ENCODE measurements at regions not wholly inside any gene's neighbourhood (a gene's known extent, or its start where the extent isn't known, plus 50 kb on each side); places are given as distances from the start of the nearest gene placed in this dataset.
"Not testable (repeated sequence)": the region's sequence is repeated elsewhere in the genome, so short reads cannot be mapped to it uniquely, and the experiment has no call there.

DNA sequence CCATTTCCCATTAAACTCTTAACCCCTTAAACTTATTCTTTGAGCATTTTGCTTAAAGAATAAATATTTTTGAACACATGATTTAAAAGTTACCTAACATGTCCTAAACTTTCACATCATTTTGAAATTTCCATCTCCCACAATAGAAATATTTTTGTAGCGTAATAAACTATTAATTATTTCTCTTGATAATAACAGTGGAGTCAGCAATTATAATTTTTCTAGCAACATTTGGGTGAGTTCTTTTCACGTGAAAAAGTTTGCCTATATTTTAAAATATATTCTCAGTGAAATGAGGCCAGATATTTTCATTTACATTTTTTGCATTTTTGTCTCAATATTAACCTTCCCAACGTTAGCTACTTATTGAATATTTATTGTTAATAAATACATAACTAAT is 320.4 kb upstream of the CRIM1 start:
- no peak for DNase-seq

DNA sequence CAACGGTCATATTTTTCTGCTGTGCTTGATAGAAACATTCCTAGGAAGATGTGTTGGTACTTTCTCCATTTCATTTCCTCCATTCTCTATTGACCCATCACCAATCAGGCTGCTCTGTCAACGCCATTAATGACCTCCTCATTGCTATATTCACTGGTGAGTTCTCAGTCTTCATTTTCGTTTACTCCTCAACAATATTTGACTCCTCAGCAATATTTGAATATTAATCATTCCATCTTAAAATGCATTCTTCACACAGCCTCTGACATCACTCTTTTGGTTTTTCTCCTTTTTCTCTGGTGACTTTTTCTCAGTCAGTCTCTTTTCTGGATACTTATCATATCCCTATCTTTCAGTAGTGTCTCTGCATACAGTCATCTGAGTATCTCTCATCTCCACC is 323.5 kb upstream of the CRIM1 start:
- no peak for DNase-seq

- no peak for DNase-seq
Measured at GRCh38 chr2:36031471-36031870, 324.1 kb upstream of the CRIM1 start.

DNA sequence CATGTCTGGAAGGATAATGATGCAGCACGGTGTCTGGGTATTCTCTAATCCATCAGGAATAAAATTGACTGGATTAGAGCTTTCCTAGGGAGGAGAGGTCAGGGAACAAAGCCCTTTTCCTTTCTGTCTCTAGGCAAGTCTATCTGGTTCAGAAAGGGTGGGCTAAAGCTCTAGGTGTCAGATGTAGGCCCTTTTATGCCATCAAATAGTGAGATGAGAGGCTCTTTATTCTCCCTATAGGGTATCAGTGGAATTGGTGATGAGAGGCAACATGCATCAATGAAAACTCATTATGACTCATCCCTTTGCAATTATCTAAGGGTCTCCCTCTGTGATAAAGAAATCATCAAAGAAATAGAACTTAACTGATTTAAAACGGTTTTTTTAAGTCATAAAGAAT is 328.0 kb upstream of the CRIM1 start:
- no peak for DNase-seq

- DNase-seq: no peak
Measured at GRCh38 chr2:36013064-36013463, 342.5 kb upstream of the CRIM1 start.

DNA sequence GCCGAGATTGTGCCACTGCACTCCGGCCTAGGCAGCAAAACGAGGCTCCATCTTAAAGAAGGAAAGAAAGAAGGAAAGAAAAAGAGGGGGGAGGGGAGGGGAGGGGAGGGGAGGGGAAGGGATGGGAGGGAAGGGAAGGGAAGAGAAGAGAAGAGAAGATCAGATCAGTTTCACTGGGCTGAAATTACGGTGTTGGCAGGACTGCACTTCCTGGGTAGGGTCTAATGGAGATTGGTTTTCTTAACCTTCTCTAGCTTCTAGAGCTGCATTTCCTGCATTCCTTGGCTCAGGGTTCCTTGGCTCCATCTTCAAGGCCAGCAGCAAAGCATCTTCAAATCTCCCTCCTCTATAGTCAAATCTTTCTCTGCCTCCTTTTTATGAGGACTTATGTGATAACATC is 349.1 kb upstream of the CRIM1 start:
- no peak for DNase-seq

DNA sequence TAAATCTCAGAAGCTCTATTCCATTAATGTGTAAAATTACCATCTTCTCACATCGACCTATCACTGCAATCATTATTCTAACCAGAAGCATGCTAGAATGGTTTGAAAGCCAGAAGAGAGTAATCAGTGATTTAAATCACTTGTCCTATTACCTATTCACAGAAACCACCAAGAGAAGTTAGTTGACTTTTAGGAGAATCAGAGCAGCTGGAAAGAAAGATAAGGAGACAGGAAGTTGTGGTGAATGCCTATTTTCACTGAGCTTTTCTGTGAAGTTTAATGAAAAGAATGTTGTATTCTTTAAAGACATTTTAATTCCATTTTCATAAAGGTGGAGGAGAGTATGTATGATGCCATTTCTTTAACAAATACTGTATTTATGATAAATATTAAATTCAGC is 352.6 kb upstream of the CRIM1 start:
- DNase-seq: no peak

DNA sequence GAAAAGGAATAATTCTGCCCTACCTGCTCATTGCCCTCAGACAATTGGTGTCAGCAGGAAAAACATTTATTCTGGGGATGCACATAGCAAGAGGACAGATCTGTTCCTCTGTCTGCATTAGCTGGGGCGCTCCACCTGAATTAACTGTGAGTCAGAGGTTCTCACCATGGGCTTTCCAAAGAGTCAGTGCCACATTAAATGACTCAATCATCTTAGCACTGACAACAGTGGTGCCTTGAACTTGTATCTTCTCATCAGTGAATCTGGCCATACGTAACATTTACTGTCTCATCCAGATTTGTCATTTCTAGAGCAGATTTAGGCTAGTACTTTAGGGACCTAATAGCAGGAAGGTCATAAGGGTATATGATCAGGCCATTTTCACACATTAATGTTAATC is 358.1 kb upstream of the CRIM1 start:
- no peak for DNase-seq

- DNase-seq: no peak
Measured at GRCh38 chr2:35989503-35989902, 366.1 kb upstream of the CRIM1 start.

DNA sequence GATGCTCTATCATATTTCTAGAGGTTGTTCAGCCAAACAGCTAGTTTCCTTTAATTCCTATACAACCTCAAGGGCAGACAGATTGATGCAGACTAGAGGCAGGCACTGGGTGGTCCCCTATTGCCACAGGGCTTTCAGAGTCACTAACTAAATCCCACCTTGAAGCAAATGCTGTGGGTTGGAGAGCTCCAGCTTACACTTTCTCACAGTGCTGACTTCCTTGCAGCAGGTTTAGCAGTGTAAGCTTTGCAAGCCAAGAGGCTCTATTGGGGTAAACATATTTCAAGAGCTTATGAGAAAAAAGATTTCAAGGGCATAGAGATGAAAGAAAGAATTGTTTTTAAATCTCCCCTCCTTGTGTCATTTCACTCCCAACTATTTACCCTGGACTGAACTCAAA is 366.5 kb upstream of the CRIM1 start:
- DNase-seq: no peak

- no peak for DNase-seq
Measured at GRCh38 chr2:35986871-35987270, 368.7 kb upstream of the CRIM1 start.

DNA sequence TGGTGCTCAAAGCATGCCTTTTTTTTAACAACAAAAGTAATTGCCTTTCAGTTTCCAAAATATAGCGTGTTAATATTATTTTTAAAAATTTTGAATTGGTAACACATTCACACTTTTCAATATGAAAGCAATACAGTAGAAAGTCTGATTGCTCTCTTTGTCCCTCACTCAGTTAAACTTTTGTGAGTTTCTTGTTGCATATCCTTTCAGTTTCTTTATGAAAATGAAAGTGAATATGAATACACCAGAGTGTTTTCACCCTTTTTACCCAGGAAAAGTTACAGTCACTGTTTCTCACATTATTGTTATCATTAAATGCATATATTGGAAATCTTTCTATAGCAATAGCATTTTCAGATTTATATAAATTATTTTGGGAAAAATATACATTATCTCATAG is 377.4 kb upstream of the CRIM1 start:
- no peak for DNase-seq

GRCh38 chr2:35976611-35977010 is 379.0 kb upstream of the CRIM1 start:
- no peak for DNase-seq

- DNase-seq: no peak
Measured at GRCh38 chr2:35973737-35974132, 381.8 kb upstream of the CRIM1 start.

DNA sequence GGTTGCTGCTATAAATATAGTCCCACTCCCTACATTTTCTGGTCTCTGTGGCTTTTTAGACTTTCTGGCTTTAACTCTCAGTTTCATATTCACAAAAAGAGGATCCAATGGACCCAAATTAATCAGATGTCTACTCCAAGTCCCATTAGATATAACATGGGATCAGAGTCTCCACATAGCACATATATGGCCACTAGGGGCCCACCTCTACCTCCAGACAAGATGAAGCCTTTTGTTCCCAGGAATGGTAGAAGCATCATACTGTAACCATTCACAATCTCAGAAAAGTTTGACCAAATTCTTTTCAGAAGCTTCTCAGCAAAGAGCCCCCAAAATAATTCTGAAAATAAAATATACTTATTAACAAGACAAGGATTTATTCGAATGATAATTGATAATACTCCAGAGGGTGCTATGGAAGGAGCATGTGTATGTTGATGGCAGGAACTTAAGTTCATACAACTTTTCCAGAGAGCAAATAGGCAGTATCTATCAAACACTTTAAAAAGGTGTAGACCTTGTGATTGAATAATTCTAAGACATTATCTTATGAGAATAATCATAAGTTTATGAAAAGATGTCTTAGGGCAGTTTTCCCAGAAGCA is 382.3 kb upstream of the CRIM1 start:
- no peak for DNase-seq

- DNase-seq: no peak
Measured at GRCh38 chr2:35963824-35964223, 391.8 kb upstream of the CRIM1 start.

GRCh38 chr2:35963357-35963756 is 392.2 kb upstream of the CRIM1 start:
- no peak for DNase-seq

DNA sequence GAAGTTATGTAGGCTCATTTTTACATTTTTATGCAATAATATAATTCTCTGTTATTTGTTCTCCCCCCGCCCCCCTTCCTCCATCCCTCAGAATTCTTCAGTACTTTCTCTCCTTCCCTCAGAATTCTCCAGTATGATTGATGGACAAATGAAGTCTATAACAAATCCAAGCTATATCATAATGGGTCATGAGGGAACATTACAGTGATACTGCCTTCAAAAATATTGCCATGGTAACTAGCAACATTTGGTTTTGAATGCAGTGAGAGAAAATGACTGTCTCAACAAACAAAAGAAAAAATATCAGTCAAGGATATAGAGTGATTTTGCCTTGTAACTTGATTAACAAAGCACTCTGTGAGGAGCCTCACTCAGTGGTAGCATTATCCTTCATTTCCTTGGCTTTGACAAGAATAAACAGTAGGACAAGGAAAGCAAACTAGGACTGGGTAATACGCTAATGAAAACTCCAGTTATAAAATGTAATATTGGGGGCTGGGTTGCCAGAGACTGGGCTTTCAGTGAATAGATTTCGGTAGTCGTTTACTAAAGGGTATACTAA is 392.9 kb upstream of the CRIM1 start:
- DNase-seq: no peak

DNA sequence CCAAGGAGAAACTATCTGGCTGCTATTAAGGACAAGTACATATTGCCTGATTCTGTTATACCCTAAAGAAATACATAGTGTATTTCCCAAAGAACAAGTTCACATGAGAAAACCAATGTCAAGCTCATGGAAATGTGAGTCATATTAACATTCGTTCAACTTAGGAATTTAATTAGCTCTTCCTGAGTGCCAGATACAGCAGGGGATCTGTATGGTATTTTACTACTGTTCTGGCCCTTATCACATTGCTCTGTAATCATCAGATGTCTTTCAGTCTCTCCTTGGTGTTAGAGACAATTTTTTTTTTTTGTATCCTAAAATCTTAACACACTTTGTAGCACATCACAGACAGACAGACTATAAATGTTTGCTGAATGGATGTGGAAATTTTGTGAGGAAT is 395.0 kb upstream of the CRIM1 start:
- DNase-seq: no peak

GRCh38 chr2:35957053-35957452 is 398.5 kb upstream of the CRIM1 start:
- not testable (repeated sequence) for DNase-seq

DNA sequence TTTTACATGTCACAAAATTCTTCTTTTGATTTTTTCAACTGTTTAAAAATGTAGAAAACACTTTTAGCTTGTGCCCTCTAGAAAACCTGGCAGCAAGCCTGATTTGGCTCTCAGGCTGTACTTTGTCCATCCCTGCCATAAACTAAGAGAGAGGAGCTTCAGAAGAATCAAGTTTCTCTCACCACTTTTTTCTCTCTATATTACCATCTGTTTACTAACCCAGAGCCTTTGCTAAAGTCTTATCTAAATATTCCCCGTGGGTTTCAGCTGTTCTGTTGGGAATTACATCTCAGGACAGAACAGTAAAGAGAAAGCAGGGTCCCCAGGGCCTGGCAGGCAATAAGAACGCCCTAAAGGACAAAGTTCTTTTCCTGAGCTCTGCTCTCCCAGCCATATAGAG is 409.1 kb upstream of the CRIM1 start:
- no peak for DNase-seq

DNA sequence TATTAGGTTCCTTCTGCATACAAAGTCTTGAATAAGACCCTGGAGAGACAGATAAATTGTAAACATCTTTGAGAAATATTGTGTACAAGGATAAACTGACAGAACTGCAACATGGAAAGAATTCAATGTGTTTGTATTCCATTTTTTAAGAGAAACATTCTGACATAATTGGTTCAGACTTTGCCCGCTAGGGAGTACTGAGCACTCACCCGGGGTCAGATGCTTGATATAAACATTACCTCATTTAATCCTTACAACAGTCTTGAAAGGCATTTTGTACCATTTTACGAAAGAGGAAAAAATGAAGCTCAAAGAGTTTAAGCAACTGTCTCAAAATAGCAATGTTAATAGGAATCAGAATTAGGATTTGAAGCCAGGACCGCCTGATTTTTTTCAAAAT is 416.7 kb upstream of the CRIM1 start:
- DNase-seq: no peak

- DNase-seq: no peak
Measured at GRCh38 chr2:35933031-35933430, 422.5 kb upstream of the CRIM1 start.

GRCh38 chr2:35932276-35932963 is 423.2 kb upstream of the CRIM1 start:
- no peak for DNase-seq

DNA sequence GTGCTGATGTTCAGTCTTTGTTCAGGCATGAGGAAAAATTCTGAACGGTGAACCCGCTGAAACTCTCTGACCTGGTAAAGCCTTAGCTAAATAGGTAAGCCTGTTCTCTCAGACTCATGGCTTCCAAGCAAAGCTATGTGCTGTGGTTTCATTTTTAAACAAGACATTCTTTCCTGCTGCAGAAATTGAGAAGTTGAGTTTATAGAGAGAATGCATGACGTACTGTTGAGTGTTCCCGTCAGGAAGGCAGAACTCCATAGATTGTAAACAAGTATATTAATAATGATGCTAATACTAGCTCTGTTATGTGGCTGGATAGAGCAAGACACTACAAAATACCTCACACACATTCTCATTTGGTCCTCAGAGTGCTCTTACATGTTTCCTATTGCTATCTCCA is 424.0 kb upstream of the CRIM1 start:
- no peak for DNase-seq
